Frontal cortex (tissue), 3 donors: ENCODE measurements at regions not wholly inside any gene's neighbourhood (a gene's known extent, or its start where the extent isn't known, plus 50 kb on each side); places are given as distances from the start of the nearest gene placed in this dataset.
A peak's percentile ranks its signal among the peaks of the same experiment; 100 is the strongest.
"Not testable (repeated sequence)": the region's sequence is repeated elsewhere in the genome, so short reads cannot be mapped to it uniquely, and the experiment has no call there.

Experiments
- DNase-seq, 2 donors: peaks; one replicate each; pipeline ENCODE4 v3.0.0; 2012; ENCODE audit warnings: low spot score in 2 of 2
- FAIRE-seq: peaks from 2 replicates; lab custom pipeline; 2012; peaks lifted over from hg19 to GRCh38; lab: Jason Lieb, UNC
- donor health status: control.
- donor health status: control.
- donor health status: control.

- FAIRE-seq: no peak
Measured at GRCh38 chr13:85549819-85550218, 249.4 kb downstream of the SLITRK6 start.

GRCh38 chr13:85548845-85549244 lies 250.4 kb downstream of the SLITRK6 start:
- not testable (repeated sequence) for DNase-seq, FAIRE-seq

More at GRCh38 chr13:85549819-85550218, 249.4 kb downstream of the SLITRK6 start:
- DNase-seq: no peak

- no peak for DNase-seq
- FAIRE-seq: no peak
Measured at GRCh38 chr13:85545771-85546170, 253.4 kb downstream of the SLITRK6 start.

- DNase-seq (no peak), FAIRE-seq (no peak)
Measured at GRCh38 chr13:85544756-85545155, 254.5 kb downstream of the SLITRK6 start.

GRCh38 chr13:85543144-85543543 lies 256.1 kb downstream of the SLITRK6 start:
- no peak for FAIRE-seq

GRCh38 chr13:85541476-85541875 lies 257.7 kb downstream of the SLITRK6 start:
- DNase-seq (no peak), FAIRE-seq (no peak)

More at GRCh38 chr13:85543144-85543543, 256.1 kb downstream of the SLITRK6 start:
- no peak for DNase-seq

- DNase-seq: no peak
- no peak for FAIRE-seq
Measured at GRCh38 chr13:85538957-85539356, 260.3 kb downstream of the SLITRK6 start.

GRCh38 chr13:85537601-85538000 lies 261.6 kb downstream of the SLITRK6 start:
- DNase-seq (no peak), FAIRE-seq (no peak)

GRCh38 chr13:85536706-85537105 lies 262.5 kb downstream of the SLITRK6 start:
- DNase-seq: no peak

GRCh38 chr13:85535316-85536084 lies 263.7 kb downstream of the SLITRK6 start:
- FAIRE-seq: no peak

More at GRCh38 chr13:85536706-85537105, 262.5 kb downstream of the SLITRK6 start:
- no peak for FAIRE-seq

GRCh38 chr13:85533911-85534310 lies 265.3 kb downstream of the SLITRK6 start:
- no peak for FAIRE-seq
- DNase-seq: no peak

More at GRCh38 chr13:85535316-85536084, 263.7 kb downstream of the SLITRK6 start:
- no peak for DNase-seq

GRCh38 chr13:85529218-85529594 lies 270.0 kb downstream of the SLITRK6 start:
- FAIRE-seq: no peak
- no peak for DNase-seq

GRCh38 chr13:85528491-85529217 lies 270.6 kb downstream of the SLITRK6 start:
- DNase-seq: peak in 1 of 2 donors; percentile 1
- no peak for FAIRE-seq

- FAIRE-seq (no peak), DNase-seq (no peak)
Measured at GRCh38 chr13:85527316-85527715, 271.9 kb downstream of the SLITRK6 start.

GRCh38 chr13:85525411-85525810 lies 273.8 kb downstream of the SLITRK6 start:
- no peak for FAIRE-seq
- no peak for DNase-seq

GRCh38 chr13:85521657-85522056 lies 277.6 kb downstream of the SLITRK6 start:
- DNase-seq (no peak), FAIRE-seq (no peak)

GRCh38 chr13:85520445-85520844 lies 278.8 kb downstream of the SLITRK6 start:
- DNase-seq (no peak), FAIRE-seq (peak; percentile 13)

- no peak for FAIRE-seq
- DNase-seq: no peak
Measured at GRCh38 chr13:85519363-85519762, 279.9 kb downstream of the SLITRK6 start.

GRCh38 chr13:85512421-85512820 lies 286.8 kb downstream of the SLITRK6 start:
- DNase-seq (no peak), FAIRE-seq (no peak)

- DNase-seq (no peak), FAIRE-seq (no peak)
Measured at GRCh38 chr13:85509512-85509911, 289.7 kb downstream of the SLITRK6 start.

GRCh38 chr13:85508683-85509329 lies 290.4 kb downstream of the SLITRK6 start:
- DNase-seq (no peak), FAIRE-seq (no peak)
